Right kidney (tissue), 1 donor: ENCODE measurements at regions not wholly inside any gene's neighbourhood (a gene's known extent, or its start where the extent isn't known, plus 50 kb on each side); places are given as distances from the start of the nearest gene placed in this dataset.
"Not testable (repeated sequence)": the region's sequence is repeated elsewhere in the genome, so short reads cannot be mapped to it uniquely, and the experiment has no call there.

Source experiments
- DNase-seq: peaks from one replicate; pipeline ENCODE4 v3.0.0-alpha.2; 2016

- no peak for DNase-seq
Measured at GRCh38 chr4:64216741-64217140, 192.5 kb downstream of the TECRL start.

GRCh38 chr4:64205376-64205775, 203.9 kb downstream of the TECRL start:
- DNase-seq, result no peak

GRCh38 chr4:64200001-64200555, 209.2 kb downstream of the TECRL start:
- DNase-seq, result no peak

- DNase-seq, result no peak
Measured at GRCh38 chr4:64195582-64195981, 213.7 kb downstream of the TECRL start.

GRCh38 chr4:64192731-64193412, 216.4 kb downstream of the TECRL start:
- DNase-seq, result no peak

GRCh38 chr4:64174247-64174882, 234.9 kb downstream of the TECRL start:
- no peak for DNase-seq

GRCh38 chr4:64166365-64166764, 242.9 kb downstream of the TECRL start:
- no peak for DNase-seq

GRCh38 chr4:64158648-64159326, 250.5 kb downstream of the TECRL start:
- DNase-seq, result peak; percentile 26

GRCh38 chr4:64157397-64157796, 251.9 kb downstream of the TECRL start:
- DNase-seq, result no peak

GRCh38 chr4:64156253-64156652, 253.0 kb downstream of the TECRL start:
- no peak for DNase-seq

GRCh38 chr4:64146030-64146429, 263.2 kb downstream of the TECRL start:
- no peak for DNase-seq

- no peak for DNase-seq
Measured at GRCh38 chr4:64144994-64145393, 264.3 kb downstream of the TECRL start.

GRCh38 chr4:64130907-64131306, 278.3 kb downstream of the TECRL start:
- DNase-seq, result no peak

GRCh38 chr4:64125354-64125753, 283.9 kb downstream of the TECRL start:
- DNase-seq, result no peak

GRCh38 chr4:64121803-64122202, 287.4 kb downstream of the TECRL start:
- no peak for DNase-seq

GRCh38 chr4:64105903-64106302, 303.3 kb downstream of the TECRL start:
- no peak for DNase-seq

- no peak for DNase-seq
Measured at GRCh38 chr4:64095398-64095797, 313.9 kb downstream of the TECRL start.

GRCh38 chr4:64079316-64079715, 329.9 kb downstream of the TECRL start:
- no peak for DNase-seq

- DNase-seq, result no peak
Measured at GRCh38 chr4:64068096-64068495, 341.2 kb downstream of the TECRL start.

- no peak for DNase-seq
Measured at GRCh38 chr4:64062991-64063390, 346.3 kb downstream of the TECRL start.

- DNase-seq, result not testable (repeated sequence)
Measured at GRCh38 chr4:64037033-64037432, 372.2 kb downstream of the TECRL start.

GRCh38 chr4:64022560-64022959, 386.7 kb downstream of the TECRL start:
- DNase-seq, result no peak

GRCh38 chr4:64016893-64017292, 392.4 kb downstream of the TECRL start:
- DNase-seq, result no peak
